ENCODE measurements at regions not wholly inside any gene's neighbourhood (a gene's known extent, or its start where the extent isn't known, plus 50 kb on each side); places are given as distances from the start of the nearest gene placed in this dataset.

GRCh38 chr11:90585491-90585890 is 362.6 kb upstream of the CHORDC1 start:
- TF ChIP-seq, protein P1, sequence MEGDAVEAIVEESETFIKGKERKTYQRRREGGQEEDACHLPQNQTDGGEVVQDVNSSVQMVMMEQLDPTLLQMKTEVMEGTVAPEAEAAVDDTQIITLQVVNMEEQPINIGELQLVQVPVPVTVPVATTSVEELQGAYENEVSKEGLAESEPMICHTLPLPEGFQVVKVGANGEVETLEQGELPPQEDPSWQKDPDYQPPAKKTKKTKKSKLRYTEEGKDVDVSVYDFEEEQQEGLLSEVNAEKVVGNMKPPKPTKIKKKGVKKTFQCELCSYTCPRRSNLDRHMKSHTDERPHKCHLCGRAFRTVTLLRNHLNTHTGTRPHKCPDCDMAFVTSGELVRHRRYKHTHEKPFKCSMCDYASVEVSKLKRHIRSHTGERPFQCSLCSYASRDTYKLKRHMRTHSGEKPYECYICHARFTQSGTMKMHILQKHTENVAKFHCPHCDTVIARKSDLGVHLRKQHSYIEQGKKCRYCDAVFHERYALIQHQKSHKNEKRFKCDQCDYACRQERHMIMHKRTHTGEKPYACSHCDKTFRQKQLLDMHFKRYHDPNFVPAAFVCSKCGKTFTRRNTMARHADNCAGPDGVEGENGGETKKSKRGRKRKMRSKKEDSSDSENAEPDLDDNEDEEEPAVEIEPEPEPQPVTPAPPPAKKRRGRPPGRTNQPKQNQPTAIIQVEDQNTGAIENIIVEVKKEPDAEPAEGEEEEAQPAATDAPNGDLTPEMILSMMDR (IDR thresholded peaks at IDR 0.05; ENCODE audit: poor library complexity): no peak
- TF ChIP-seq EZH2phosphoT487 (IDR thresholded peaks at IDR 0.05; ENCODE audit: low read depth, severe bottlenecking, unreplicated experiment): no peak
- TF ChIP-seq EZH2 (IDR thresholded peaks at IDR 0.05; ENCODE audit: borderline replicate concordance): no peak

Measured in hepatocyte (in vitro differentiated cells).